GM12865 (cell line): ENCODE measurements at regions not wholly inside any gene's neighbourhood (a gene's known extent, or its start where the extent isn't known, plus 50 kb on each side); places are given as distances from the start of the nearest gene placed in this dataset.
"Not testable (repeated sequence)": the region's sequence is repeated elsewhere in the genome, so short reads cannot be mapped to it uniquely, and the experiment has no call there.

ENCODE experiments used
- DNase-seq: peaks from one replicate; pipeline ENCODE4 v3.0.0; 2010; ENCODE audit warnings: low read depth
- H3K4me3 ChIP-seq: 2 replicates; pipeline ENCODE4 v1.5.1; 2011; ENCODE audit warnings: mild to moderate bottlenecking, low read depth, low read length, control low read depth
- TF ChIP-seq, protein P1 (sequence below): IDR thresholded peaks from 2 replicates; pipeline ENCODE4 v1.5.1; 2011; ENCODE audit warnings: low read length, control low read depth, low read depth, inconsistent platforms; ENCODE audit not compliant: insufficient read depth; ENCODE audit errors: missing control alignments

DNA sequence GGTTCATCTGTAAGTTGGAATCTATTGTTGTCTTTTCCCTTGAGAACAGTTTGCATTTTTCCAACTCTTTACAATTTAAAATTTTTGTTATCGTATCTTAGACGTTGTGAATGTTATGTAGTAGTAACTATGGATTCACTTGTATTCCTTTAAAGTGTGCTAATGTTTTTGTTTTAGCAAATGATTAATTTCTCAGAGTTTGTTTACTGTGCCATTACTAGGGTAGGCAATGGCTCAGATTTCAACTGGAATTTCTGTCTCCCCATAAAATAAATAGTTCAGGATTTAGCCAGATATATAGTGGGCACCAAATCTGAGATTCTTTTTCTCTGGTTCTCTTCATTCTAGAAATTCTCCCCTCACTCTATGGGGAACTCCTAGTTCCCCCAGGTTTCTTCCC, 896.5 kb downstream of the PLA2G4A start:
- TF ChIP-seq, protein P1, sequence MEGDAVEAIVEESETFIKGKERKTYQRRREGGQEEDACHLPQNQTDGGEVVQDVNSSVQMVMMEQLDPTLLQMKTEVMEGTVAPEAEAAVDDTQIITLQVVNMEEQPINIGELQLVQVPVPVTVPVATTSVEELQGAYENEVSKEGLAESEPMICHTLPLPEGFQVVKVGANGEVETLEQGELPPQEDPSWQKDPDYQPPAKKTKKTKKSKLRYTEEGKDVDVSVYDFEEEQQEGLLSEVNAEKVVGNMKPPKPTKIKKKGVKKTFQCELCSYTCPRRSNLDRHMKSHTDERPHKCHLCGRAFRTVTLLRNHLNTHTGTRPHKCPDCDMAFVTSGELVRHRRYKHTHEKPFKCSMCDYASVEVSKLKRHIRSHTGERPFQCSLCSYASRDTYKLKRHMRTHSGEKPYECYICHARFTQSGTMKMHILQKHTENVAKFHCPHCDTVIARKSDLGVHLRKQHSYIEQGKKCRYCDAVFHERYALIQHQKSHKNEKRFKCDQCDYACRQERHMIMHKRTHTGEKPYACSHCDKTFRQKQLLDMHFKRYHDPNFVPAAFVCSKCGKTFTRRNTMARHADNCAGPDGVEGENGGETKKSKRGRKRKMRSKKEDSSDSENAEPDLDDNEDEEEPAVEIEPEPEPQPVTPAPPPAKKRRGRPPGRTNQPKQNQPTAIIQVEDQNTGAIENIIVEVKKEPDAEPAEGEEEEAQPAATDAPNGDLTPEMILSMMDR, result no peak
- H3K4me3 ChIP-seq, result no peak overlapping the region
- no peak for DNase-seq

DNA sequence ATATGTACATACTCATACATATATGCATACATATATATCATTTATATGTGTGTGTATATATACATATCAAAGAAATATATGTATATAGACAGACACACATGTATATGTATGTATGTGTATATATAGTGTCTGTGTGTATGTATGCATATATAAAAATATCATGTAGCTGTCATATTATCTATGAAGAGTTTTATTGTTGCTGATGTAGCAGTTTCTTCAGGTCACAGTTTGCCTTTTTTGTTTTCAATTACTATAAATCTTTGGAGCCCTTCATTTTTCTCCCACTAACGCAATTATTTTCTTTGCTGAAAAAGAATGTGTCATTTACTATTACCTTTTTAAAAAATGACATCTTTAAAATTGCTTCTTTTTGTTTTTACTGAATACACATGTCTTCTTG, 904.5 kb downstream of the PLA2G4A start:
- no peak for DNase-seq
- H3K4me3 ChIP-seq, result no peak overlapping the region
- TF ChIP-seq, protein P1, result no peak

DNA sequence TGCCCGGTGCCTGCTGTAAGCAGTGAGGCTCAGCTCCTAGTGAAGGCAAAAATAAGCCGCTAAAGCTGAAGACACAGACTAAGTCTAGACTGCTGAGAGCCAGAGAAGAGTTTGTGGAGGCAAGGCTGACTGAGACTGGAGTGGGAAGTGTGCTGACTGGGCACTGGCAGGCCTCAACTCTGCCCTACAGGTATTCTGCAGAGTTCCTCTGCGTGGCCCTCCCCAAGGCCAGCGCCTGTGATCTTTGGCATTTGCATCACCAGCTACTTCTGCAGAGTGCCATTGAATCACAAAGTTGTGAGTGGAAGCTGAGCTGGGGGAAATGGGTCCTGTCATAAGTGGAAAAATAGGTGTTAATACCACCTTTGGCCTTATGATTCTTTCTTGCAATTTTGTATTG, 905.7 kb downstream of the PLA2G4A start:
- no peak overlapping the region for H3K4me3 ChIP-seq
- no peak for DNase-seq
- TF ChIP-seq, protein P1, result no peak

DNA sequence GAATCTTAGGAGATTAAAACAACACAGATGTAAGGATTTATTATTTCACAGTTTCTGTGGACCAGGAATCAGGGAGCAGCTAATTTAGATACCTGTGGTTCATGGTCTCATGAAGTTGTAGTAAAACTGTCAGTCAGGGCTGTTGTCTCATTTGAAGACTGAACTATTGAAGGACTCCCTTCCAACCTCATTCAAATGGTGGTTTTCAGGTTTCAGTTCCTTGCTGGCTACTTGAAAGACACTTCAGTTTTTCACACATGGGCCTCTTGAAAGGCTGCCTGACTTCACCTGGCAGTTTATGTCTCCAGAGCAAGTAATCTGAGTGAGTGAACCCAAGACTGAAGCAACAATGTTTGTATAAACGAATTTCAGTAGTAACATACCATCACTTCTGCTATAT, 915.9 kb downstream of the PLA2G4A start:
- no peak overlapping the region for H3K4me3 ChIP-seq
- TF ChIP-seq, protein P1, result no peak
- DNase-seq, result peak; percentile 83

DNA sequence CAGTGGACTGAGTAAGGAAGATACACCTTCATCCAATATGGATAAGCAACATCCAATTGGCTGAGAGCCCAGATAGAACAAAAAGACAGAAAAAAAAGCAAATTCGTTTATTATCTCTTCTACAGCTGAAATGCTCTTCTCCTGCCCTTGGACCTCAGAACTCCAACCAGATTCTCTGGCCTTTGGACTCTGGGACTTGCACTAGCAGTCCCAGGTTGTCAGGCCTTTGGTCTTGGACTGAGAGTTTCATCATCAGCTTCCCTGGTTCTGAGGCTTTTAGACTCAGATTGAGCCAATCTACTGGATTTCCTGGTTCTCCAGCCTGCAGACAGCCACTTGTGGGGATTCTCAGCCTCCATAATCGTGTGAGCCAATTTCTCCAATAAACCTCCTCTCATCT, 926.8 kb downstream of the PLA2G4A start:
- TF ChIP-seq, protein P1, result no peak
- H3K4me3 ChIP-seq, result no peak overlapping the region
- DNase-seq, result no peak

DNA sequence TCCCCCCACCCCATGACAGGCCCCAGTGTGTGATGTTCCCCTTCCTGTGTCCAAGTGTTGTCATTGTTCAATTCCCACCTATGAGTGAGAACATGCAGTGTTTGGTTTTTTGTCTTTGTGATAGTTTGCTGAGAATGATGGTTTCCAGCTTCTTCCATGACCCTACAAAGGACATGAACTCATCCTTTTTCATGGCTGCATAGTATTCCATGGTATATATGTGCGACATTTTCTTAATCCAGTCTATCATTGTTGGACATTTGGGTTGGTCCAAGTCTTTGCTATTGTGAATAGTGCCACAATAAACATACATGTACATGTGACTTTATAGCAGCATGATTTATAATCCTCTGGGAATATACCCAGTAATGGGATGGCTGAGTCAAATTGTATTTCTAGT, 927.9 kb downstream of the PLA2G4A start:
- not testable (repeated sequence) for H3K4me3 ChIP-seq, DNase-seq

DNA sequence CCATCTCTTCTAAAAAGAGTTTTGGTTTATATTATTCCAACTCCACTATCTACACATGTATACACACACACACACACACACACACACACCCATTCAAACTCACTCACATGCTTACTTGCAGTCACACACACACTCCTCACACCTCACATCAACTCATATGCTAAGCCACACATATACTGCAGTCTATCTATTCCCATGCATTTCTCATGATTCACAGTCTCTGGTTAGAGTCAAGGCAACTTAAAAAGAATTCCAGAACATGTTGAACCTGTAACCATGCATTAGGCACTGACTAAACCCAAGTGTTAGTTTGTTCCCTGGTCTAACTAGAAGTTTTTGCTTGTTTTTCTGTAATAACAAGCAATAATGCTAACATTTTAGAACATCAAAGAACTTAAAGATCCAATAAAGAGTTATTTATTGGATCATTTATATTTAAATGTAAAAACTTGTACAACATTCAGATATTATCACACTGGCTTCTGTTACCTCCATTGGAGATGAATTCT, 931.1 kb downstream of the PLA2G4A start:
- TF ChIP-seq, protein P1, result no peak
- no peak overlapping the region for H3K4me3 ChIP-seq

DNA sequence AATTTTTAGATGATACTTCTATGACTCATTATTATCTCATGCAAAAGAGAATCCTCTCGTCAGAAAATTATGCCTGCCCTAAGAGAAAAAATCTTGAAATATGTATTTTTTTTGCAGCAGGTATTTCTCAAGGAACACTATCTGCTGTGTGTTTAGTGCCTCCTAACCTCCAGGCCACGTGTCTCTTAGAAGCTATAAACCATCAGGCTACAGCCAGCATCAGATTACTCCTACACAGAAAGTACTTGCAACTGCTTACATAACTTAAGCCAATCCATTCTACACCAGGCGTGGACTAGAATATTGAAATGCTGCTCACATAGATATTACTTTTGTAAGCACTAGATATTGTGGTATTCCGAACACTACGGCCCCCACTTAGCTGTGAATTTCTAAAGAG, 933.4 kb downstream of the PLA2G4A start:
- no peak for DNase-seq
- no peak overlapping the region for H3K4me3 ChIP-seq
- TF ChIP-seq, protein P1, result no peak

More for the DNA sequence above, 931.1 kb downstream of the PLA2G4A start:
- no peak for DNase-seq
